CD4-positive, alpha-beta T cell (primary cell): ENCODE measurements at regions not wholly inside any gene's neighbourhood (a gene's known extent, or its start where the extent isn't known, plus 50 kb on each side); places are given as distances from the start of the nearest gene placed in this dataset.

ENCODE experiments used
- ATAC-seq: fragments of 200-7000 bp; cut with Tn5 transposase; one replicate; pipeline ENCODE4 v1.10.0; 2022; ENCODE audit warnings: mild to moderate bottlenecking; ENCODE audit not compliant: poor library complexity
- CTCF ChIA-PET: fragments of 350-600 bp; sonication (Branson Sonifier 250); formaldehyde crosslinking; loops from one replicate; lab custom pipeline; 2021; ENCODE audit warnings: antibody characterized with exemption, inconsistent platforms; lab: Charles Lee
- POLR2A ChIA-PET: fragments of 350-600 bp; sonication (Branson Sonifier 250); formaldehyde crosslinking; loops from one replicate; lab custom pipeline; 2021; ENCODE audit warnings: antibody characterized with exemption, inconsistent platforms; lab: Charles Lee
- DNase-seq, 14 experiments: peaks; one replicate each; pipeline ENCODE4 v3.0.0-alpha.2; 2013 to 2020; ENCODE audit warnings: mixed read lengths in 2 of 14
- H3K27ac ChIP-seq, 2 donors: one replicate each; pipeline versions ENCODE4 v1.5.1 to v1.7.0; 2013; ENCODE audit warnings: low read length in 2 of 2, low read depth in 1 of 2, mild to moderate bottlenecking in 1 of 2
- H3K27me3 ChIP-seq, 2 experiments: 1 replicate in 1 of 2; 2 replicates in 1 of 2; pipeline versions ENCODE4 v1.6.1 to v1.7.0; 2013; ENCODE audit warnings: low read length in 2 of 2, control low read depth in 1 of 2, mild to moderate bottlenecking in 1 of 2, moderate library complexity in 1 of 2; ENCODE audit not compliant: insufficient read depth in 2 of 2, control insufficient read depth in 1 of 2
- H3K36me3 ChIP-seq: one replicate; pipeline ENCODE4 v1.6.1; 2013; ENCODE audit warnings: low read length, control low read depth; ENCODE audit not compliant: insufficient read depth
- H3K4me1 ChIP-seq: one replicate; pipeline ENCODE4 v1.6.1; 2013; ENCODE audit warnings: low read length, control low read depth; ENCODE audit not compliant: insufficient read depth
- H3K4me3 ChIP-seq: one replicate; pipeline ENCODE4 v1.5.1; 2013; ENCODE audit warnings: mild to moderate bottlenecking, low read length, moderate library complexity
- H3K9me3 ChIP-seq, 2 experiments: 1 replicate in 1 of 2; 2 replicates in 1 of 2; pipeline versions ENCODE4 v1.6.1 to v1.7.0; 2013; ENCODE audit warnings: low read length in 2 of 2, mild to moderate bottlenecking in 2 of 2, control low read depth in 1 of 2, moderate library complexity in 1 of 2; ENCODE audit not compliant: control insufficient read depth in 1 of 2, insufficient read depth in 1 of 2
- H3K27ac Mint-ChIP-seq: one replicate; pipeline ENCODE4 v1.8.0; 2020; ENCODE audit warnings: mixed read lengths
- H3K27me3 Mint-ChIP-seq: one replicate; pipeline ENCODE4 v1.8.0; 2021; ENCODE audit warnings: mixed read lengths
- H3K36me3 Mint-ChIP-seq: one replicate; pipeline ENCODE4 v1.8.0; 2021; ENCODE audit warnings: low read depth, mixed read lengths
- H3K4me1 Mint-ChIP-seq: one replicate; pipeline ENCODE4 v1.8.0; 2021; ENCODE audit warnings: low read depth, mixed read lengths
- H3K4me3 Mint-ChIP-seq: one replicate; pipeline ENCODE4 v1.8.0; 2020; ENCODE audit warnings: mild to moderate bottlenecking, mixed read lengths
- H3K9me3 Mint-ChIP-seq: one replicate; pipeline ENCODE4 v1.8.0; 2020; ENCODE audit warnings: mixed read lengths
- CTCF ChIP-seq: fragments of 200-600 bp; IDR thresholded peaks from one replicate; pipeline ENCODE4 v1.8.0; 2022; ENCODE audit warnings: antibody characterized with exemption, mild to moderate bottlenecking
- intact Hi-C, 2 experiments: fragments of 100-400 bp; cut with DNase I in 1 of 2; cut with micrococcal nuclease in 1 of 2; formaldehyde crosslinking; loops; one replicate each; pipeline versions ENCODE4 v1.15.1 to v1.9.0; 2023 to 2025; cut with DNase I, micrococcal nuclease

- Histone ChIP-seq H3K27me3 (no peaks in the 10 kb centered on the region), H3K27ac (no peak overlapping the region), H3K4me3 (no peak overlapping the region), H3K36me3 (no peaks in the 10 kb centered on the region), H3K4me1 (no peaks in the 10 kb centered on the region), H3K9me3 (peaks cover 0 to 13% of the 10 kb centered on the region in 2 experiments)
- Mint-ChIP-seq H3K4me1 (no peaks in the 10 kb centered on the region), H3K27me3 (no peaks in the 10 kb centered on the region), H3K36me3 (no peaks in the 10 kb centered on the region), H3K4me3 (no peak overlapping the region), H3K27ac (no peak overlapping the region), H3K9me3 (peaks cover 12% of the 10 kb centered on the region)
- intact Hi-C loops: no loop called here
- ATAC-seq (no peak), DNase-seq (no peak)
- TF ChIP-seq CTCF: no peak
- CTCF ChIA-PET: no interaction called here
- POLR2A ChIA-PET: no interaction called here
Measured at GRCh38 chr21:20425856-20426255, 572.4 kb upstream of the NCAM2 start.

GRCh38 chr21:20440338-20440737 is 557.9 kb upstream of the NCAM2 start:
- Histone ChIP-seq H3K27ac (no peak overlapping the region), H3K4me3 (no peak overlapping the region), H3K36me3 (no peaks in the 10 kb centered on the region), H3K4me1 (no peaks in the 10 kb centered on the region), H3K27me3 (no peaks in the 10 kb centered on the region), H3K9me3 (peaks cover 0 to 22% of the 10 kb centered on the region in 2 experiments)
- TF ChIP-seq CTCF: no peak
- no peak for DNase-seq
- H3K4me1 Mint-ChIP-seq: no peaks in the 10 kb centered on the region
- ChIA-PET POLR2A (no interaction called here), CTCF (no interaction called here)
- H3K36me3 Mint-ChIP-seq: no peaks in the 10 kb centered on the region
- ATAC-seq: no peak
- H3K4me3 Mint-ChIP-seq: no peak overlapping the region
- no peaks in the 10 kb centered on the region for H3K27me3 Mint-ChIP-seq
- H3K27ac Mint-ChIP-seq: no peak overlapping the region
- intact Hi-C loops: no loop called here
- peaks cover 7% of the 10 kb centered on the region for H3K9me3 Mint-ChIP-seq

- H3K36me3 Mint-ChIP-seq: no peaks in the 10 kb centered on the region
- Histone ChIP-seq H3K4me3 (no peak overlapping the region), H3K27ac (no peak overlapping the region), H3K27me3 (no peaks in the 10 kb centered on the region), H3K4me1 (no peaks in the 10 kb centered on the region), H3K36me3 (no peaks in the 10 kb centered on the region), H3K9me3 (peaks cover 0 to 22% of the 10 kb centered on the region in 2 experiments)
- H3K4me3 Mint-ChIP-seq: no peak overlapping the region
- no peak for DNase-seq
- ChIA-PET POLR2A (no interaction called here), CTCF (no interaction called here)
- H3K4me1 Mint-ChIP-seq: no peaks in the 10 kb centered on the region
- intact Hi-C loops: no loop called here
- no peaks in the 10 kb centered on the region for H3K27me3 Mint-ChIP-seq
- no peak for ATAC-seq
- H3K27ac Mint-ChIP-seq: no peak overlapping the region
- H3K9me3 Mint-ChIP-seq: peaks cover 2% of the 10 kb centered on the region
- no peak for TF ChIP-seq CTCF
Measured at GRCh38 chr21:20443558-20444155, 554.6 kb upstream of the NCAM2 start.
